Left colon (tissue), 2 donors: ENCODE measurements at regions not wholly inside any gene's neighbourhood (a gene's known extent, or its start where the extent isn't known, plus 50 kb on each side); places are given as distances from the start of the nearest gene placed in this dataset.
"Not testable (repeated sequence)": the region's sequence is repeated elsewhere in the genome, so short reads cannot be mapped to it uniquely, and the experiment has no call there.

Source experiments
- ATAC-seq: fragments of 200-7000 bp; cut with Tn5 transposase; one replicate; pipeline ENCODE4 v1.9.1; 2020; ENCODE audit warnings: mild to moderate bottlenecking, moderate library complexity
- DNase-seq, 2 donors: peaks; one replicate each; pipeline ENCODE4 v3.0.0-alpha.2; 2020
- intact Hi-C, 2 donors: fragments of 100-400 bp; cut with DNase I in 1 of 2; cut with micrococcal nuclease in 1 of 2; formaldehyde crosslinking; loops; one replicate each; pipeline versions ENCODE4 v1.11.2 to v1.14.0; 2022; cut with DNase I, micrococcal nuclease
- donor health status: DM: no; HTN: no; CAD: no.
- donor health status: DM: yes; HTN: yes; CAD: no.

GRCh38 chr3:187494056-187494455 is 125.9 kb downstream of the RTP4 start:
- DNase-seq, intact Hi-C loops, ATAC-seq: not testable (repeated sequence)

GRCh38 chr3:187491371-187491770 is 123.2 kb downstream of the RTP4 start:
- ATAC-seq (no peak), DNase-seq (peak in 1 of 2 donors; percentile 2)
- intact Hi-C loops: no loop called here

GRCh38 chr3:187490366-187490765 is 122.2 kb downstream of the RTP4 start:
- intact Hi-C loops: no loop called here
- ATAC-seq (no peak), DNase-seq (no peak)

- DNase-seq (no peak), ATAC-seq (no peak)
- intact Hi-C loops: no loop called here
Observed at GRCh38 chr3:187484547-187485295, 116.5 kb downstream of the RTP4 start.

- DNase-seq: no peak
- intact Hi-C loops: no loop called here
- no peak for ATAC-seq
Observed at GRCh38 chr3:187481426-187481825, 113.2 kb downstream of the RTP4 start.

GRCh38 chr3:187475613-187476012 is 107.4 kb downstream of the RTP4 start:
- intact Hi-C loops, DNase-seq, ATAC-seq: not testable (repeated sequence)

- ATAC-seq (no peak), DNase-seq (no peak)
- intact Hi-C loops: no loop called here
Observed at GRCh38 chr3:187473778-187474406, 105.7 kb downstream of the RTP4 start.

GRCh38 chr3:187466306-187466705 is 98.1 kb downstream of the RTP4 start:
- DNase-seq, intact Hi-C loops, ATAC-seq: not testable (repeated sequence)

- intact Hi-C loops: no loop called here
- ATAC-seq: no peak
- no peak for DNase-seq
Observed at GRCh38 chr3:187465503-187465902, 97.3 kb downstream of the RTP4 start.

- intact Hi-C loops: no loop called here
- no peak for ATAC-seq
- DNase-seq: no peak
Observed at GRCh38 chr3:187464682-187465081, 96.5 kb downstream of the RTP4 start.

GRCh38 chr3:187458921-187459320 is 90.7 kb downstream of the RTP4 start:
- no peak for ATAC-seq
- intact Hi-C loops: no loop called here

GRCh38 chr3:187458383-187458782 is 90.2 kb downstream of the RTP4 start:
- ATAC-seq (no peak), DNase-seq (no peak)
- intact Hi-C loops: no loop called here

More at GRCh38 chr3:187458921-187459320, 90.7 kb downstream of the RTP4 start:
- no peak for DNase-seq

GRCh38 chr3:187456250-187456649 is 88.1 kb downstream of the RTP4 start:
- ATAC-seq (no peak), DNase-seq (peak; percentile 7 to 40)
- intact Hi-C loops: no loop called here

- ATAC-seq: no peak
- intact Hi-C loops: no loop called here
- DNase-seq: no peak
Observed at GRCh38 chr3:187454085-187454815, 86.1 kb downstream of the RTP4 start.

GRCh38 chr3:187450431-187451190 is 82.4 kb downstream of the RTP4 start:
- ATAC-seq: no peak
- no peak for DNase-seq
- intact Hi-C loops: no loop called here

GRCh38 chr3:187448674-187449073 is 80.5 kb downstream of the RTP4 start:
- DNase-seq (no peak), ATAC-seq (no peak)
- intact Hi-C loops: no loop called here

- ATAC-seq (no peak), DNase-seq (no peak)
- intact Hi-C loops: no loop called here
Observed at GRCh38 chr3:187447737-187448136, 79.6 kb downstream of the RTP4 start.

GRCh38 chr3:187445356-187445755 is 77.2 kb downstream of the RTP4 start:
- intact Hi-C loops: no loop called here
- DNase-seq: no peak
- no peak for ATAC-seq

- ATAC-seq (no peak), DNase-seq (no peak)
- intact Hi-C loops: no loop called here
Observed at GRCh38 chr3:187434524-187434923, 66.3 kb downstream of the RTP4 start.
